GM12892 (cell line): ENCODE measurements at regions not wholly inside any gene's neighbourhood (a gene's known extent, or its start where the extent isn't known, plus 50 kb on each side); places are given as distances from the start of the nearest gene placed in this dataset.

Experiments
- POLR2A ChIP-seq: IDR thresholded peaks from 2 replicates; pipeline ENCODE4 v1.6.1; 2011; ENCODE audit warnings: low read depth, low read length, control low read depth
- POLR2AphosphoS5 ChIP-seq: IDR thresholded peaks from 2 replicates; pipeline ENCODE4 v1.6.1; 2011; ENCODE audit warnings: low read depth, low read length, control low read depth
- TAF1 ChIP-seq: IDR thresholded peaks from 2 replicates; pipeline ENCODE4 v1.6.1; 2011; ENCODE audit warnings: low read depth, mild to moderate bottlenecking, control low read depth, low read length, borderline replicate concordance

- TF ChIP-seq POLR2AphosphoS5 (no peak), POLR2A (no peak), TAF1 (no peak)
Observed at GRCh38 chr1:195715652-195716051, 892.6 kb downstream of the KCNT2 start.
